WTC11 (cell line): ENCODE measurements at regions not wholly inside any gene's neighbourhood (a gene's known extent, or its start where the extent isn't known, plus 50 kb on each side); places are given as distances from the start of the nearest gene placed in this dataset.

Source experiments
- ATAC-seq: fragments of 200-7000 bp; cut with Tn5 transposase; 2 replicates; pipeline ENCODE4 v1.10.0; 2021; ENCODE audit warnings: mild to moderate bottlenecking, moderate library complexity
- CTCF ChIA-PET: fragments of 300-600 bp; sonication (Branson Sonifier 250); formaldehyde crosslinking; loops from one replicate; lab custom pipeline; 2021; ENCODE audit warnings: antibody characterized with exemption; lab: Charles Lee
- POLR2A ChIA-PET: fragments of 350-600 bp; sonication (Branson Sonifier 250); formaldehyde crosslinking; loops from one replicate; lab custom pipeline; 2021; ENCODE audit warnings: antibody characterized with exemption; lab: Charles Lee
- DNase-seq: peaks from one replicate; pipeline ENCODE4 v3.0.0; 2021; ENCODE audit warnings: low spot score
- H3K27ac Mint-ChIP-seq: 2 replicates; pipeline ENCODE4 v1.8.0; 2021; ENCODE audit warnings: mixed read lengths
- H3K27me3 Mint-ChIP-seq: 2 replicates; pipeline ENCODE4 v1.8.0; 2021; ENCODE audit warnings: low read depth, mild to moderate bottlenecking, moderate library complexity, mixed read lengths
- H3K36me3 Mint-ChIP-seq: 2 replicates; pipeline ENCODE4 v1.8.0; 2021; ENCODE audit warnings: mixed read lengths
- H3K4me1 Mint-ChIP-seq: 2 replicates; pipeline ENCODE4 v1.8.0; 2022; ENCODE audit warnings: mixed read lengths
- H3K4me3 Mint-ChIP-seq: 2 replicates; pipeline ENCODE4 v1.8.0; 2021; ENCODE audit warnings: mild to moderate bottlenecking, moderate library complexity, mixed read lengths
- H3K9me3 Mint-ChIP-seq: 2 replicates; pipeline ENCODE4 v1.8.0; 2021; ENCODE audit warnings: mixed read lengths
- ARID4B ChIP-seq: sonication (generic); formaldehyde crosslinking; IDR thresholded peaks from 2 replicates; pipeline ENCODE4 v1.8.0; 2023; ENCODE audit warnings: missing genetic modification reagents, mild to moderate bottlenecking, borderline replicate concordance
- GTF2I ChIP-seq: fragments of 250-450 bp; sonication (Bioruptor Pico); conservative IDR thresholded peaks from 2 replicates; pipeline ENCODE4 v1.4.0; 2021; ENCODE audit warnings: mild to moderate bottlenecking
- JAZF1 ChIP-seq: fragments of 250-450 bp; sonication (Bioruptor Pico); IDR thresholded peaks from 2 replicates; pipeline ENCODE4 v1.9.0; 2021; ENCODE audit warnings: moderate library complexity, mild to moderate bottlenecking, inconsistent platforms
- NFYB ChIP-seq: sonication (generic); formaldehyde crosslinking; conservative IDR thresholded peaks from 2 replicates; pipeline ENCODE4 v1.8.0; 2022; ENCODE audit warnings: low read depth, missing genetic modification reagents
- PREB ChIP-seq: sonication (generic); formaldehyde crosslinking; IDR thresholded peaks from 2 replicates; pipeline ENCODE4 v1.8.1; 2022; ENCODE audit warnings: mild to moderate bottlenecking, missing genetic modification reagents, moderate library complexity, borderline replicate concordance
- SMAD4 ChIP-seq: sonication (generic); formaldehyde crosslinking; IDR thresholded peaks from 2 replicates; pipeline ENCODE4 v1.8.0; 2022; ENCODE audit warnings: mild to moderate bottlenecking, missing genetic modification reagents
- STAT6 ChIP-seq: sonication (generic); formaldehyde crosslinking; conservative IDR thresholded peaks from 2 replicates; pipeline ENCODE4 v1.8.1; 2023; ENCODE audit warnings: mild to moderate bottlenecking, low read depth, missing genetic modification reagents, moderate library complexity
- TP53 ChIP-seq: sonication (generic); formaldehyde crosslinking; IDR thresholded peaks from 2 replicates; pipeline ENCODE4 v1.8.1; 2023; ENCODE audit warnings: mild to moderate bottlenecking, missing genetic modification reagents
- ZNF232 ChIP-seq: sonication (generic); formaldehyde crosslinking; IDR thresholded peaks from 2 replicates; pipeline ENCODE4 v1.8.0; 2022; ENCODE audit warnings: mild to moderate bottlenecking, missing genetic modification reagents
- ZNF416 ChIP-seq: fragments of 250-450 bp; sonication (Bioruptor Pico); IDR thresholded peaks from 2 replicates; pipeline ENCODE4 v1.9.0; 2021; ENCODE audit warnings: mild to moderate bottlenecking, inconsistent platforms
- ZNF532 ChIP-seq: fragments of 250-450 bp; sonication (Bioruptor Pico); IDR thresholded peaks from 2 replicates; pipeline ENCODE4 v1.9.0; 2021; ENCODE audit warnings: mild to moderate bottlenecking, borderline replicate concordance

- CTCF ChIA-PET, result interaction anchor here (1.0 kb wide), 1 partner anchor 38 kb away, joined by 3 read pairs; no protein-coding TSS in a partner anchor
- DNase-seq (no peak), ATAC-seq (no peak)
- Mint-ChIP-seq H3K4me3 (no peak overlapping the region), H3K27me3 (no peaks in the 10 kb centered on the region), H3K36me3 (no peaks in the 10 kb centered on the region), H3K9me3 (peaks cover 3% of the 10 kb centered on the region; the same call in 1 of the 2 replicates), H3K4me1 (peaks cover 5% of the 10 kb centered on the region), H3K27ac (no peak overlapping the region)
- TF ChIP-seq STAT6 (CRISPR knock-in tag) (no peak), ZNF532 (CRISPR knock-in tag) (no peak), ZNF232 (CRISPR knock-in tag) (no peak), PREB (CRISPR knock-in tag) (no peak), JAZF1 (CRISPR knock-in tag) (no peak), NFYB (CRISPR knock-in tag) (no peak), ARID4B (no peak), ZNF416 (CRISPR knock-in tag) (no peak), SMAD4 (no peak)
- POLR2A ChIA-PET, result no interaction called here
These were observed 187.3 kb downstream of the NUFIP1 start for GRCh38 chr13:44801990-44802389.

GRCh38 chr13:44800626-44801025, 188.6 kb downstream of the NUFIP1 start:
- ATAC-seq (no peak), DNase-seq (no peak)
- Mint-ChIP-seq H3K27ac (no peak overlapping the region), H3K9me3 (peaks cover 3% of the 10 kb centered on the region; the same call in 1 of the 2 replicates), H3K4me3 (no peak overlapping the region), H3K36me3 (no peaks in the 10 kb centered on the region), H3K4me1 (peaks cover 5% of the 10 kb centered on the region), H3K27me3 (no peaks in the 10 kb centered on the region)
- POLR2A ChIA-PET, result interaction anchor here (0.6 kb wide), 1 partner anchor 245 kb away, joined by 3 read pairs; no protein-coding TSS in a partner anchor
- CTCF ChIA-PET, result no interaction called here
- TF ChIP-seq GTF2I (CRISPR knock-in tag) (no peak), ARID4B (no peak), TP53 (CRISPR knock-in tag) (no peak), ZNF532 (CRISPR knock-in tag) (no peak)
